ENCODE measurements at regions not wholly inside any gene's neighbourhood (a gene's known extent, or its start where the extent isn't known, plus 50 kb on each side); places are given as distances from the start of the nearest gene placed in this dataset.
A peak's percentile ranks its signal among the peaks of the same experiment; 100 is the strongest.

- no peak for DNase-seq
Measured at GRCh38 chr18:55866006-55866405, 278.0 kb upstream of the TCF4 start.

GRCh38 chr18:55864281-55864680 lies 276.3 kb upstream of the TCF4 start:
- peak; percentile 53 for DNase-seq

- peak; percentile 96 for DNase-seq
Measured at GRCh38 chr18:55863876-55864275, 275.9 kb upstream of the TCF4 start.

GRCh38 chr18:55863391-55863706 lies 275.4 kb upstream of the TCF4 start:
- no peak for DNase-seq

- DNase-seq: no peak
Measured at GRCh38 chr18:55862693-55863390, 274.9 kb upstream of the TCF4 start.

GRCh38 chr18:55861266-55861665 lies 273.3 kb upstream of the TCF4 start:
- DNase-seq: peak; percentile 11

GRCh38 chr18:55858661-55859515 lies 270.9 kb upstream of the TCF4 start:
- no peak for DNase-seq

- DNase-seq: no peak
Measured at GRCh38 chr18:55857956-55858355, 270.0 kb upstream of the TCF4 start.

- no peak for DNase-seq
Measured at GRCh38 chr18:55857409-55857808, 269.4 kb upstream of the TCF4 start.

- DNase-seq: no peak
Measured at GRCh38 chr18:55856679-55857078, 268.7 kb upstream of the TCF4 start.

- no peak for DNase-seq
Measured at GRCh38 chr18:55856229-55856628, 268.2 kb upstream of the TCF4 start.

GRCh38 chr18:55853268-55853667 lies 265.3 kb upstream of the TCF4 start:
- DNase-seq: no peak

GRCh38 chr18:55850904-55851303 lies 262.9 kb upstream of the TCF4 start:
- no peak for DNase-seq

- no peak for DNase-seq
Measured at GRCh38 chr18:55849391-55849790, 261.4 kb upstream of the TCF4 start.

GRCh38 chr18:55847960-55848359 lies 260.0 kb upstream of the TCF4 start:
- DNase-seq: no peak

- DNase-seq: no peak
Measured at GRCh38 chr18:55845221-55845620, 257.2 kb upstream of the TCF4 start.

- DNase-seq: no peak
Measured at GRCh38 chr18:55844382-55844781, 256.4 kb upstream of the TCF4 start.

- DNase-seq: no peak
Measured at GRCh38 chr18:55841314-55841713, 253.3 kb upstream of the TCF4 start.

- DNase-seq: no peak
Measured at GRCh38 chr18:55840601-55841170, 252.7 kb upstream of the TCF4 start.

- DNase-seq: no peak
Measured at GRCh38 chr18:55839343-55839742, 251.4 kb upstream of the TCF4 start.

- DNase-seq: no peak
Measured at GRCh38 chr18:55838841-55839240, 250.8 kb upstream of the TCF4 start.

GRCh38 chr18:55838319-55838718 lies 250.3 kb upstream of the TCF4 start:
- no peak for DNase-seq

- DNase-seq: no peak
Measured at GRCh38 chr18:55833543-55833942, 245.6 kb upstream of the TCF4 start.

- DNase-seq: no peak
Measured at GRCh38 chr18:55830544-55830943, 242.6 kb upstream of the TCF4 start.

Measured in NCI-H1694 treated with DMSO at 0.1 percent for 48 hours (cell line).